Nucleus accumbens (tissue), 56 donors: ENCODE measurements at regions not wholly inside any gene's neighbourhood (a gene's known extent, or its start where the extent isn't known, plus 50 kb on each side); places are given as distances from the start of the nearest gene placed in this dataset.

ENCODE experiments used
- DNase-seq, 56 donors: peaks; one replicate each; lab custom pipeline; 2025; lab: John Stamatoyannopoulos, UW

DNA sequence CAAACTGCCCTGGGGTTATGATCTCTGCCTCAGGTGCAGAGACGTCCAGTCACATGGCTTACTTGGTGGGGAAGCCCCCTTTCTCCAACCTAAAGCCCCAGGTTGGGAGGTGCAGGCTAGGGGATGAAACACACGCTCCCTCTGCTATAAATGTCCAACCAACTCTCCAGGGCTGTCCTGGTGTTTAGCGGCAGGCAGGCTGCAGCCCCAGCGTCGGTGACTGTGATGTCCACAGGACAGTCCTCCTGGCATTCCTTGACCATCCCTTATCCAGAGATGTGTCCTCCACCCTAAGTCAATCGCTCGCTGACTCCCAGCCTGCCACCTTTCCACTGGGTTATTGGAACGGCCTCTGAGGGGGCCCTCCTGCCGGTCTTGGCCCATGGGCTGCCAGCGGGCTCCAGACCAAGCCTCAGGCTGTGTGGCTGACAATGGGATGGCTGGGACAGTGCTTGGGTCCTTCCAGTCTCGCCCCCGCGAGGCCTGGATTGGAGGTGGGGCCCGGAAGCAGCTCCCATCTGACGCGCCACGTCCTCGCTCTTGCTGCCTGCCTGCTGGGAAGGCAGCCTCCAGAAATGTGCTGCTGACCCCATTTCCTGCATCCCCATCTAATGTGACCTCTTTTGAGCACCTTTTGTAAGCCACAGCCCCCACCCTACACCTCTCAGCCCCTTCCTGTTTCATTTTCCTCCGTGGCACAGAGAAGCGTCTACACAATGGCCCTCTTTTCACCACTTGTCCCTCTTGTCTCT is 60.8 kb upstream of the ADRA2C start:
- DNase-seq, result no peak

- no peak for DNase-seq
Observed at GRCh38 chr4:3704669-3705068, 61.5 kb upstream of the ADRA2C start.

DNA sequence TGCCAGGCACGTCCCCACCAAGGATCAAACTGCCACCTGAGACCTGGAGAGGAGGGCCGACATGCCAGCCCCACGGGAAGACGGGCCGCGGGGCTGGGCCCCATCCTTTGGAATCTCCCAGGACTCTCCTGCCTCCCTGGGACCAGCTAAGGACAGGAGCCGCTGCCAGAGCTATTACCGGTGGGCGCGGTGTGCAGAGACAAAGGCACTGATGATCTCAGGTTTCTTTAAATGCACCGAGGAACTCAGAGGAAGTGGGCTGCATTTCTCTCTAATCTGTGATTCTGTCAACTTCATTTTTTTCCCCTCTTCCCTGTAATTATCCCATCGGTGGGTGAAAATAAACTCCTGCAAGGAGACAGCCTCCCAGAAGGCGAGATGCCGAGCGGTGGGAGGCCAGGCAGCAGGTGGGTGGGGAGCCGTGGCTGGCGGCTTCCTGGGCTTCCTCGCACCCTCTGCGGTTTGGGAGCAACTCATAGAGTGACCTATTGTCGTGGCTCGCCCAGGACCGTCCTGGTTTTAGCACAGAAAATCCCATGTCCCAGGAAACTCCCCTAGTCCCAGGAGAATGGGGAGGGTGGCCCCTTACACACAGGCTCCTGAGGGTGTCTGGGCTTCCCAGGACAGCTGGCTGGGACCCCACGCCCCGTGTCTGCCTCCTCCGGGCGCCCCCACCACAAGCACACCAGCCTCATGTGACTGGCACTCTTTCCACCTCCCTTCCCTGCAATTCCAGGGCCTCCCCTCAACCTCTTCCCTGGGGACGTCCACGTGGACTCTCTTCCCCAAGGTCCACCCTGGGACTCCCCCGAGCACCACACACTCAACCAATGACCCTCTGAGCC is 62.3 kb upstream of the ADRA2C start:
- peak in 9 of 56 donors; percentile 15 to 56 (median 34) for DNase-seq

DNA sequence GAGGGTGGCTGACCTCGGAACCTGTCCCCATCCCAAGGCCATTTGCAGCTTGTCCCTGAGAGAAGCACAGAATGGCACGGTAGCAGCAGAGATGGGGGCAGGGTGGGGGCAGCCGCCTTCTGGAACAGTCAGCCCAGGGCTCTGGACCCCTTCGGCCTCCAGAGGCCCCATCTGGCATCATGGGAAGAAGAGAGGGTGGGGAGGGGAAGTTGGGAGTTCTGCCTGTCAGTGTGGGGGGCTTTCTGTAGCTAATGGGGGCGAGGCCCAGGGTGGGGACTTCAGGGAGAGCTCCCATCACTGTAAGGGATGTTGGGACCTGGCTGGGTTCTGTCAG is 62.9 kb upstream of the ADRA2C start:
- DNase-seq, result no peak

DNA sequence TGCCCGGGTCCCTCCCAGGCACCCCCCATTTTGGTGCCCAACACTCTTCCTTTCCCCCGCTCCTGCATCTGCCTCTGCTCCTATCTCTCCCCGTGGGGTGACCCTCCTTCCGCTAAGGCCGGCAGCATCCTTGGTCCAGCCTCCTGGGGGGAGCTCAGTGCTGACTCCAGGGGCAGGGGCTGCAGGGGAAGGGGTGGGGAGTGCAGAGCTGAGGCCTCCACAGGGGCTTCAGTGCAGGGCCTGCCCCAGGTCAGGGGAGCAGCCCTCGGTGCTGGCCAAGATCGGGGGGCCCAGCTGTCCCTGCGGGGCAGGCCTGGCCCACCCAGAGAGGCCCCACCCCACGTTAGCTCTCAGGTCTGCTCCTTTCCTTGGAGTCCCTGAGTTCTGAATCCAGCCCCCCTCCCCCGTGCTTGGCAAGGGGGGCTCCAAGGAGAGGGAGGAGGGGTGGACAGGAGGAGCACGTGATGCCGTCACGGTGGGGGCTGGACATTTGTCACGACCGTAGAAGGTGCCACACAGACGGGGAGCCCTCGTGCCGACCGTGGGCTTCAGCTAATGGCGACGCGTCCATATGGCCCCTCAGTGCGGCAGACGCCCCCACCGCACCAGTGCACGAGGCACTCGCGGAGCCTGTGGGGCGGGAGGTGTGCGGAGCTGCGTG is 63.5 kb upstream of the ADRA2C start:
- DNase-seq, result no peak

DNA sequence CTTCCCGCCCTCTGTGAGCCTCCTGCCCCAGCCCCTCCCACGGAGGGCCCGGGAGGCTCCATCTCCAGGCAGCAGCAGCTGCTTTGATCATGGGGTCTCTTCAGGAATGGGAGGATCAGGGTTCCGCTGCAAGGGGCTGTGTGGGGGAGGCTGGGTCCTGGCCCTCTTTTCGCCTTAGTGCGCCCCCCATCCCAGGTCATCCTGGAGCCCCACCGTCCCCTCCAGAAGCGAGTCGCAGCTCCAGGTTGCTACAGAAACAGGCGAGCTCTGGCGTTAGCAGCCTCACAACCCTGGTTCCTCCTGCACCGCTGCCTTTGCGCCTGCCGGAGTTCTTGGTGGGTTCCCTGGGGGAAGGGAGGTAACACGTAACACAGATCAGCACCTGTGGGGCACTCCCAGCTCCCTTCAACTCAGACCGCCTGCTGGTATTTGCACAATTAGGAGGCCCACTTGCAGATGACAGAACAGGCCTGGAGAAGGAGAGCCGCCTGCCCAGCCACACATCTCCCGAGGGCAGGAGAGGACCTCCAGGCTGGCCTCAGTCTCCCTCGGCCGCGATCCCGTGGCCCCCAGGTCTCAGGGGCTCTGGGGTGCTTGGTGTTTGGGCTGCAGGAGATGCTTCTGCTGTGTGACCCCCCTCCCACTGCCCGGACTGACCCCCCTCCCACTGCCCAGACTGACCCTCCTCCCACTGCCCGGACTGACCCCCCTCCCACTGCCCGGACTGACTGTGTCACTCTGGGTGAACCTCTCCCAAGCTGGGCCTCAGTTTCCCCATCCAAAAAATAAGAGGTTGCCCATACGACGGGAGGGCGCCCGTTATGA is 64.2 kb upstream of the ADRA2C start:
- DNase-seq, result no peak

- DNase-seq, result peak in 3 of 56 donors; percentile 16 to 36 (median 20)
Observed at GRCh38 chr4:3701271-3701734, 64.9 kb upstream of the ADRA2C start.

DNA sequence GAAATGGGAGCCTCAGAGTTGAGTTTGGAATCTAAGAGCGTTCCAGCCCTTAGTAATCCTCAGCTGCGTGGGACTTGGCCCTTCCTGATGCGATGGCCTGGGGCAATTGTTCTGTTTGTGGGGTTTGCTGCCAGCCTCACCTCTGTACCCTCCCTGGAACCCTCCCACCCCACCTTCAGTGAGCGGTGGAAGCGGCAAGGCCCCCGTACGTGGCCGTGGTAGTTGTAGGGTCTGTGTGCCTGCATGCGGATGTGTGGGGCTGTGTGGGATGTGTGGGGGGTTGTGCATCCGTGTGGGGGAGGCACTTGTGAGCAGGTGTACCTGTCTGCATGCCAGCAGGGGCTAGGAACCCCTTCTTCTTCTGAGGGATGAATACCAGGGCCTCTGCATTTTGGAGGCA is 65.4 kb upstream of the ADRA2C start:
- DNase-seq, result no peak

GRCh38 chr4:3700223-3700622 is 66.0 kb upstream of the ADRA2C start:
- no peak for DNase-seq

GRCh38 chr4:3699678-3700077 is 66.5 kb upstream of the ADRA2C start:
- no peak for DNase-seq

GRCh38 chr4:3699261-3699660 is 66.9 kb upstream of the ADRA2C start:
- no peak for DNase-seq

GRCh38 chr4:3697033-3697432 is 69.2 kb upstream of the ADRA2C start:
- DNase-seq, result no peak

GRCh38 chr4:3690551-3691152 is 75.5 kb upstream of the ADRA2C start:
- DNase-seq, result no peak

- DNase-seq, result no peak
Observed at GRCh38 chr4:3689576-3690550, 76.3 kb upstream of the ADRA2C start.

DNA sequence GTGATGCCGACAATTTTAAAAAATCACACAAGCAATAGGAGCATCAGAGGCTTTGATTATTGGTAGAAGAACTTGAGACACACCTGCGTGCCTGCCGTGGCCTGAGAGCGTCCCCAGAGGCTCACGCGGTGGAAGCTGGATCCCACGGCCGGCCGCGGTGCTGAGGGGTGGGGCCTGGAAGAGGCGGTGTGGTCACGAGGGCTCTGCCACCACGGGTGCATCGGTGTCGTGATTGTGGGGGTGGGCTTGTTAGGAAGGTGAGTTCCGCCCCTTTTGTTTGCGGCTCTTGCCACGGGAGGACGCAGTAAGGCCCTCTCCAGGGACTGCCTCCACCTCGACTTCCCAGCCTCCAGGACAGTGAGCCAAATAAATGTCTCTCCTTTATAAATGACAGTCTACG is 77.2 kb upstream of the ADRA2C start:
- no peak for DNase-seq

- DNase-seq, result no peak
Observed at GRCh38 chr4:3688018-3688998, 77.9 kb upstream of the ADRA2C start.

DNA sequence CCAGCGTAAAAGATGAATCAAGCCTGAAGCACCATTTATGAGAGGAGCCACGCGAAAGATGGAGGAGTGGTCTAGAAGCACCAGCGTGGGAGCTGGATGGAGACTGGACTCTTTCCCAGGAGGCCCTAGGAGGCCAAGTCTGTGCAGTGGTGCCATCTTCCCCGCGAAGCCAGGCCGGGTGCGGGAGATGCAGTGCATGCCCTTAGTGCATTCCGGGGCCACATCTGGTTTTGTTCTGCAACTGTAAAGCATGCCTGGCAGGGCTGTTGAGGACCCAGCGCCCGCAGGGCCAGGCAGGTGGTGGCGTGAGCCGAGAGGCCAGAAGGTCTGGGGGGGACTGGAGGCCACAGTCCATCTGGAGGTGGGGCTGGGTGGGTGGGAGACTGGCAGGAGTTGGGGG is 78.6 kb upstream of the ADRA2C start:
- no peak for DNase-seq

DNA sequence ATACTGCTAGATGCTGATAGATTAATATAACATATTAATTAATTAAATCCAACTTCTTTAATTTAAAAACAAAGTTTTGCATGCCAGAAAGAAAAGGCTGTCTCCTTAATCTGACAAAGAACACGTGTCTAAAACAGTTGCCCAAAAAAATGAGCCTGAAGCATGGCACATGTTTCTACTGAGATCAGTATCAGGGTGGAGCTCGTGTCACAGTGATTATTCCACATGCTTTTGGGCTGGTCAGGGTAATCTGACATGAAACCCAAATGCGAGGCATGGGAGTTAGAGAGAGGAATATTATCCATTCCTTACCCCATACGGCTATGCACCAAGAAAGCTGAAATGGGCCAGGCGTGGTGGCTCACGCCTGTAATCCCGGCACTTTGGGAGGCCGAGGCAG is 79.4 kb upstream of the ADRA2C start:
- DNase-seq, result no peak
